SU-DHL-6 (cell line): ENCODE measurements at regions not wholly inside any gene's neighbourhood (a gene's known extent, or its start where the extent isn't known, plus 50 kb on each side); places are given as distances from the start of the nearest gene placed in this dataset.

Experiments
- H2AFZ ChIP-seq: fragments of 200-600 bp; sonication (generic); 2 replicates; pipeline ENCODE4 v1.6.1; 2014; ENCODE audit warnings: low read depth, mild to moderate bottlenecking, moderate library complexity, mixed read lengths, antibody characterized with exemption, low read length; ENCODE audit not compliant: severe bottlenecking
- H3F3A ChIP-seq: fragments of 200-600 bp; shearing (Covaris generic); 2 replicates; pipeline ENCODE4 v1.6.0; 2016; ENCODE audit warnings: antibody characterized with exemption, mild to moderate bottlenecking; ENCODE audit not compliant: insufficient read depth
- H3K27ac ChIP-seq: fragments of 200-600 bp; sonication (generic); 2 replicates; pipeline ENCODE4 v1.5.1; 2016; ENCODE audit warnings: low read depth, mild to moderate bottlenecking, low read length, moderate library complexity, mixed read lengths
- H3K27me3 ChIP-seq: fragments of 200-600 bp; sonication (generic), shearing (Covaris generic); 2 replicates; pipeline ENCODE4 v1.6.0; 2014; ENCODE audit warnings: mild to moderate bottlenecking, low read length
- H3K36me3 ChIP-seq: fragments of 200-600 bp; sonication (generic); 2 replicates; pipeline ENCODE4 v1.6.1; 2014; ENCODE audit warnings: mild to moderate bottlenecking, low read length, mixed read lengths
- H3K4me2 ChIP-seq: fragments of 300-600, 200-600 bp; shearing (Covaris generic), sonication (generic); 2 replicates; pipeline ENCODE4 v1.6.0; 2014; ENCODE audit warnings: low read length, low read depth, mild to moderate bottlenecking; ENCODE audit not compliant: poor library complexity, severe bottlenecking
- H3K4me3 ChIP-seq: fragments of 200-600 bp; sonication (generic); 2 replicates; pipeline ENCODE4 v1.5.1; 2014; ENCODE audit warnings: antibody characterized with exemption, low read length, mild to moderate bottlenecking, mixed read lengths; ENCODE audit not compliant: insufficient read depth, poor library complexity, severe bottlenecking
- H3K79me2 ChIP-seq: fragments of 200-600 bp; sonication (generic); 2 replicates; pipeline ENCODE4 v1.6.1; 2014; ENCODE audit warnings: mild to moderate bottlenecking, low read length, moderate library complexity; ENCODE audit not compliant: insufficient read depth
- H3K9ac ChIP-seq: fragments of 200-600 bp; sonication (generic); 2 replicates; pipeline ENCODE4 v1.7.0; 2014; ENCODE audit warnings: mild to moderate bottlenecking, low read length
- H3K9me2 ChIP-seq: fragments of 200-600 bp; sonication (generic); replicated peaks from 2 replicates; pipeline ENCODE4 v1.6.1; 2014; ENCODE audit warnings: low read length; ENCODE audit not compliant: insufficient read depth
- H3K9me3 ChIP-seq: fragments of 200-600 bp; sonication (generic); 2 replicates; pipeline ENCODE4 v1.6.1; 2014; ENCODE audit warnings: low read length, mixed read lengths; ENCODE audit not compliant: insufficient read depth
- H4K20me1 ChIP-seq: fragments of 200-600 bp; sonication (generic); 2 replicates; pipeline ENCODE4 v1.6.1; 2014; ENCODE audit warnings: low read depth, mild to moderate bottlenecking, antibody characterized with exemption, low read length, moderate library complexity, mixed read lengths
- CTCF ChIP-seq: fragments of 200-600 bp; sonication (generic); IDR thresholded peaks from one replicate; pipeline ENCODE4 v1.5.1; 2017; ENCODE audit warnings: antibody characterized with exemption, mild to moderate bottlenecking, low read length, moderate library complexity; ENCODE audit not compliant: insufficient read depth, poor library complexity, severe bottlenecking
- EZH2phosphoT487 ChIP-seq: fragments of 200-600 bp; sonication (generic), shearing (Covaris generic); conservative IDR thresholded peaks from 2 replicates; pipeline ENCODE4 v1.6.1; 2018; ENCODE audit warnings: mild to moderate bottlenecking, antibody characterized with exemption, low read length, moderate library complexity, mixed read lengths

GRCh38 chr3:182124716-182125115, 413.0 kb downstream of the SOX2 start:
- H3K9me2 ChIP-seq = no peaks in the 10 kb centered on the region
- no peak overlapping the region for H3K4me3 ChIP-seq
- H3K4me2 ChIP-seq = no peak overlapping the region
- no peaks in the 10 kb centered on the region for H3K79me2 ChIP-seq
- no peaks in the 10 kb centered on the region for H3F3A ChIP-seq
- no peaks in the 10 kb centered on the region for H3K27me3 ChIP-seq
- TF ChIP-seq EZH2phosphoT487 = no peak
- no peak for TF ChIP-seq CTCF
- H3K9me3 ChIP-seq = no peaks in the 10 kb centered on the region
- H3K9ac ChIP-seq = no peak overlapping the region
- H3K27ac ChIP-seq = no peak overlapping the region
- no peak overlapping the region for H2AFZ ChIP-seq
- H4K20me1 ChIP-seq = no peaks in the 10 kb centered on the region
- no peaks in the 10 kb centered on the region for H3K36me3 ChIP-seq

GRCh38 chr3:182129740-182130139, 418.0 kb downstream of the SOX2 start:
- H3K9me2 ChIP-seq = no peaks in the 10 kb centered on the region
- H3K9ac ChIP-seq = no peak overlapping the region
- H4K20me1 ChIP-seq = no peaks in the 10 kb centered on the region
- no peaks in the 10 kb centered on the region for H3K79me2 ChIP-seq
- TF ChIP-seq CTCF (no peak), EZH2phosphoT487 (no peak)
- no peaks in the 10 kb centered on the region for H3K27me3 ChIP-seq
- H3K4me2 ChIP-seq = no peak overlapping the region
- H3F3A ChIP-seq = no peaks in the 10 kb centered on the region
- H3K36me3 ChIP-seq = no peaks in the 10 kb centered on the region
- no peaks in the 10 kb centered on the region for H3K9me3 ChIP-seq
- no peak overlapping the region for H2AFZ ChIP-seq
- H3K4me3 ChIP-seq = no peak overlapping the region
- no peak overlapping the region for H3K27ac ChIP-seq

- no peak for TF ChIP-seq EZH2phosphoT487
- TF ChIP-seq CTCF = no peak
- Histone ChIP-seq H3K4me2 (no peak overlapping the region), H2AFZ (no peak overlapping the region), H3K79me2 (no peaks in the 10 kb centered on the region), H3K9ac (no peak overlapping the region), H3K27ac (no peak overlapping the region), H4K20me1 (no peaks in the 10 kb centered on the region), H3K36me3 (no peaks in the 10 kb centered on the region), H3K9me2 (no peaks in the 10 kb centered on the region), H3K27me3 (no peaks in the 10 kb centered on the region), H3K4me3 (no peak overlapping the region), H3K9me3 (no peaks in the 10 kb centered on the region), H3F3A (no peaks in the 10 kb centered on the region)
These were observed 422.0 kb downstream of the SOX2 start for GRCh38 chr3:182133752-182134151.
